ENCODE measurements at regions not wholly inside any gene's neighbourhood (a gene's known extent, or its start where the extent isn't known, plus 50 kb on each side); places are given as distances from the start of the nearest gene placed in this dataset.
"Not testable (repeated sequence)": the region's sequence is repeated elsewhere in the genome, so short reads cannot be mapped to it uniquely, and the experiment has no call there.

GRCh38 chr16:10275214-10275996, 93.2 kb upstream of the GRIN2A start:
- DNase-seq, result not testable (repeated sequence)

DNA sequence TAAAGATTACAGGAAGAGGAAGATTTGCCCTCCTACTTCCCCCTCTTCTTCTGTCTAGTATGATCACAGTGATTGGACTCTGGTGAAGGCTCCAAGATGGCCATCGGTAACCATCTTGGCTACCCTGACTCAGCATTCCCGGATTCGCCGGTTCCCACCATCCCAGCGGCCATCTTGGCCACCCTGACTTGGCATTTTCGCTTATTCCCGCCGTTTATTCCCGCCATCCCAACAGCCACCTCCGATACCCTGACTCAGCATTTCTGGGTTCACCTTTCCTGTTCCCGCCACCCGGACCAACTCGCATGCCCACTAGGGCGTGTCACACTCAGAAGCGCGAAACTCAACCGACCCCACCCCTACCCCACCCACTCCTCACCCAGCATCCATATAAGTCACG, 95.4 kb upstream of the GRIN2A start:
- DNase-seq, result no peak

GRCh38 chr16:10280262-10281170, 98.3 kb upstream of the GRIN2A start:
- no peak for DNase-seq

GRCh38 chr16:10282367-10282766, 100.1 kb upstream of the GRIN2A start:
- no peak for DNase-seq

DNA sequence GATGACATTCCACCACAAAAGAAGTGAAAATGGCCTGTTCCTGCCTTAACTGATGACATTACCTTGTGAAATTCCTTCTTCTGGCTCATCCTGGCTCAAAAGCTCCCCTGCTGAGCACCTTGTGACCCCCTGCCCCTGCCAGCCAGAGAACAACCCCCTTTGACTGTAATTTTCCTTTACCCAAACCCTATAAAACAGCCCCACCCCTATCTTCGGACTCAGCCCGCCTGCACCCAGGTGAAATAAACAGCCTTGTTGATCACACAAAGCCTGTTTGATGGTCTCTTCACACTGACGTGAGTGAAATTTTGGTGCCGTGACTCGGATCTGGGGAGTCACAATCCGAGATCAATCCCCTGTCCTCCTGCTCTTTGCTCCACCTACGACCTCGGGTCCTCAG, 101.0 kb upstream of the GRIN2A start:
- DNase-seq, result not testable (repeated sequence)

GRCh38 chr16:10290467-10291105, 95.3 kb upstream of the ATF7IP2 start:
- DNase-seq, result not testable (repeated sequence)

DNA sequence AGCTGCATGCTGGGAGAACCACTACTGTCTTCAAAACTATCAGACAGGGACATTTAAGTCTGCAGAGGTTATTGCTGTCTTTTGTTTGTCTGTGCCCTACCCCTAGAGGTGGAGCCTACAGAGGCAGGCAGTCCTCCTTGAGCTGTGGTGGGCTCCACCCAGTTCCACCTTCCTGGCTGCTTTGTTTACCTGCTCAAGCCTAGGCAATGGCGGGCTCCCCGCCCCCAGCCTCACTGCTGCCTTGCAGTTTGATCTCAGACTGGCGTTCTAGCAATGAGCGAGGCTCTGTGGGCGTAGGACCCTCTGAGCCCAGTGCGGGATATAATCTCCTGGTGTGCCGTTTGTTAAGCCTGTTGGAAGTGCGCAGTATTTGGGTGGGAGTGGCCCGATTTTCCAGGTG, 93.7 kb upstream of the ATF7IP2 start:
- not testable (repeated sequence) for DNase-seq

- not testable (repeated sequence) for DNase-seq
These were observed 92.9 kb upstream of the ATF7IP2 start for GRCh38 chr16:10292976-10293375.

DNA sequence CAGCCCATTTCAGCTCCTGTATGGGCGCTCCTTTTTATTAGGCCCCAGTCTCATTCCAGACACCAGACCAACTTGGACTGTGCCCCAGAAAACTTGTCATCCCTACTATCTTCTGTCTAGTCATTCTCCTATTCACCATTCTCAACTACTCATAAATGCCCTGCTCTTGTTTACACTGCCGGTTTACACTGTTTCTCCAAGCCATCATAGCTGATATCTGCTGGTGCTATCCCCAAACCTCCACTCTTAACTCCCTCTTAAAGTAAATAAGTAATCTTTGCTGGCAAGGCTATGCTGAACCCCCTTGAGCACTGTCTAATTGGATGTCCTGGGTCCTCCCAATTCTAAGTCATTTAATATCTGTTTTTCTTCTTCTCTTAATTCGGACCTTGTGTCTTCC, 91.7 kb upstream of the ATF7IP2 start:
- not testable (repeated sequence) for DNase-seq

GRCh38 chr16:10296956-10297340, 88.9 kb upstream of the ATF7IP2 start:
- DNase-seq, result no peak

GRCh38 chr16:10297341-10298006, 88.4 kb upstream of the ATF7IP2 start:
- no peak for DNase-seq

DNA sequence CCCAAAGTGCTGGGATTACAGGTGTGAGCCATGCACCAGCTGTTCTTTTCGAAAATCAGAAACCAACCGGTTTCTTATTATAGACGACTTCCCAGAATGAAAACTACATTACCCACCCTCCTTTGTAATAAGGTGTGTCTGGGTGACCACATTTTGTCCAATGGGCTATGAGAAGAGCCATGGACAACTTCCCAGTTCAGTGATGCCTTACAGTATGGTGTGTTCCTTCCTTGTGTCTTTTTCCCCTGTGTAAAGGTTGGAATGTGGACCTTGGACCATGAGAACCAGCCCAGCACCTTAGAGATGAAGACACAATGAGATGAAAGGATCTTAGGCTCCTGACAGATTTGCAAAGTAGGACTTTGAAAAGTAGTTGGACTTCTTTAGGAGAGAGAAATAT, 85.0 kb upstream of the ATF7IP2 start:
- no peak for DNase-seq

- DNase-seq, result not testable (repeated sequence)
These were observed 84.3 kb upstream of the ATF7IP2 start for GRCh38 chr16:10301547-10301946.

DNA sequence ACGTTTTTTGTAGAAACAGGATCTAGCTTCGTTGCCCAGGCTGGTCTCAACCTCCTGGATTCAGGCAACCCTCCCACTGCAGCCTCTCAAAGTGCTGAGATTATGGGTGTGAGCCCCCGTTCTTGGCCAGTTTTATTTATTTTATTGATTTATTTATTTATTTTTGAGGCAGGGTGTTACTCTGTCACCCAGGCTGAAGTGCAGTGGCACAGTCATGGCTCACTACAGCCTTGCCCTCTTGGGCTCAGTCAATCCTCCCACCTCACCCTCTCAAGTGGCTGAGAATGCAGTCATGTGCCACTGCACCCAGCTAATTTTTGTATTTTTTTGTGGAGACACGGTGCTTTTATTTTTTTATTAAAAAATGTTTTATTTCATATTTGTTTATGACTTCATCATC, 79.9 kb upstream of the ATF7IP2 start:
- no peak for DNase-seq

- no peak for DNase-seq
These were observed 77.3 kb upstream of the ATF7IP2 start for GRCh38 chr16:10308305-10309193.

- no peak for DNase-seq
These were observed 76.5 kb upstream of the ATF7IP2 start for GRCh38 chr16:10309271-10309932.

DNA sequence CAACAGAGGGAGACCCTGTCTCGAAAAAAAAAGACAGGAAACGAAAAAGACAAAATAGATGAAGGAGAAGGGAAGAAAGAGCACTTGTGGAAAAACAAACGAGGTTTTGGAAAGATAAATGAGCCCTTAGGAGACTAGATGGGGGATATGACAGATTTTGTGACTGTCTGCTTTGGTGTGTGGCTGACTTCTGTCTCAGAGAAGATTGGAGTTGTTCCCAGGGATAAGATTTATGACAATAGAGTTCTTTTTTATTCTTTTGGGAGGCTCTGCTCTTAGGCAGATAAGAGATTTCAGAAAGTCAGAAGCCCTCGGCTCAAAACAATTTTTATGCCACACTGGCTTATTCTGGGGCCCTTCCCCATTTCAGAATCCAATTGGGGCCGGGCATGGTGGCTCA, 73.9 kb upstream of the ATF7IP2 start:
- no peak for DNase-seq

DNA sequence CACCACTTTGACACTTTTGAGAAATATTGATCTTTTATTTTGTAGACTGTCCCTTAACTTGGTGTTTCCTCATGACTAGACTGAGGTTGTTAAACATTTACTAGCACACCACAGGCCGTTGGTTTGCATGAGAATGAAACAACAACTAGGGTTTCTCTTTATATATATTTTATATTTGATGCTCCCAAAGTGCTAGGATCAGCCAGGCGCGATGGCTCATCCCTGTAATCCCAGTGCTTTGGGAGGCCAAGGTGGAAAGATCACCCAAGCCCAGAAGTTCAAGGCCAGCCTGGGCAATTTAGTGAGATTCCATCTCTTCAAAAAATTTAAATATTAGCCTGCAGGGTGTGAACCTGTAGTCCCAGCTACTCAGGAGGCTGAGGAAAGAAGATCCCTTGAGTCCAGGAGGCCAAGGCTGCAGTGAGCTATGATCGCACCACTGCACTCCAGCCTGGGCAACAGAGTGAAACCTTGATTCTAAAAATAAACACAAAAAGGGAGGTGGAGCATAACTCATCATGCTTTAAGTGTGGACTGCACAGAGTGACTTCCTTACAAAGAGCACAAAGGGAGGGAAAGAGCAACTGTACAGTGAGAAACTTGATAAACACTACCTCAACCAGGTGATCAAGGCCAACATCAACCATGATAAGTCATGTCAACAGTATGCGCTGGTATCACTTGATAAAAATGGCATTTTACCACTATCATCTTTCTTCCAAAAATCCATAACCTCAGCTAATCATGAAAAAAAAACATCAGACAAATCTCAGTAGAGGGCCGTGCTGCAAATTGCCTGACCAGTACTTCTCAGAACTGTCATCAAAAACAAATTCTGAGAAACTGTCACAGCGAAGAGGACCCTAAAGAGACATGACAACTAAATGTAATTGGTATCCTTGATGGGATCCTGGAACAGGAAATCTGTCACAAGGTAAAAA, 72.8 kb upstream of the ATF7IP2 start:
- no peak for DNase-seq

DNA sequence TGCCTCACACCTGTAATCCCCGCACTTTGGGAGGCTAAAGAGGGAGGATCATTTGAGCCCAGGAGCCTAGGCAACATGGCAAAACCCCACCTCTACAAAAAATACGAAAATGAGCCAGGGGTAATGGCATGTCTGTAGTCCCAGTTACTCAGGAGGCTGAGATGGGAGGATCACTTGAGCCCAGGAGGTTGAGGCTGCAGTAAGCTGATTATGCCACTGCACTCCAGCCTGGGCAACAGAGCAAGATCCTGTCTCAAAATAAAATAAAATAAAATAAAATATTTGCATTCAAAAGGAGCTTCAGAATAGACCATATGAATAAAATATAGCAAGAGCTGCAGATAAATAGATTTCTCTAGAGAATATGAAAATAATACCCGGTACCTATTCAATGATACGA, 71.5 kb upstream of the ATF7IP2 start:
- no peak for DNase-seq

DNA sequence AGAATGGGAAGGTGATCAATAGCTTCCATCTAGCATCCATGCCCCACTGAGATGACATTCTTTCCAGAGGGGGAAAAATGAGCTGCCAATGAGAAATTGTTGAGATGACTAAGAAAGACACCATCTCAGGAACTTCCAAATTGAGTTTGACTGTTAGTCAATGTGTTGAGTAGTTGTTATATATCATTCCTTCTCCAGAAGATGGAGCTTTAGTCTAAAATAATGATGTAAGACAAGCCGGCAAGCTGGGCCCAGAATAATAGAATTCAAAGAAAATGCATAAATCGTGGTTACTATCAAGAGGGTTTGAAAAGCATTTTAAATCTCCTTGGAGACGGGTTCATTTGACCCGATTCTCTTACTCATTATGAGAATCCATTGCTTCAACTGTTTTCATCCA, 71.0 kb upstream of the ATF7IP2 start:
- DNase-seq, result no peak
